IMR-90 (cell line): ENCODE measurements at regions not wholly inside any gene's neighbourhood (a gene's known extent, or its start where the extent isn't known, plus 50 kb on each side); places are given as distances from the start of the nearest gene placed in this dataset.

Experiments used
- ATAC-seq: fragments of 200-7000 bp; cut with Tn5 transposase; 2 replicates; pipeline ENCODE4 v1.9.1; 2020; ENCODE audit warnings: low read depth, mild to moderate bottlenecking, moderate library complexity
- BruUV-seq: library from RNA; stranded (reverse); fragments of 400-500 nt; replicated peaks from 2 replicates; lab custom pipeline; 2021; lab: Mats Ljungman, UMichigan
- CTCF ChIA-PET: fragments of 300-600 bp; formaldehyde crosslinking; extraction: SDS; loops from one replicate; lab custom pipeline; 2021; ENCODE audit warnings: antibody characterized with exemption; lab: Yijun Ruan, JAX
- POLR2A ChIA-PET: fragments of 300-600 bp; sonication (Branson Sonifier 250); formaldehyde crosslinking; loops from one replicate; lab custom pipeline; 2022; ENCODE audit warnings: antibody characterized with exemption; ENCODE audit not compliant: unreplicated experiment; lab: Charles Lee
- DNase-seq: peaks from one replicate; pipeline ENCODE4 v3.0.0; 2013
- H2AFZ ChIP-seq: replicated peaks from 2 replicates; pipeline ENCODE3; 2013; ENCODE audit warnings: low read length, mild to moderate bottlenecking; ENCODE audit not compliant: poor library complexity
- H2AK5ac ChIP-seq: 2 replicates; pipeline ENCODE4 v1.6.1; 2013; ENCODE audit warnings: low read depth, low read length, inconsistent platforms
- H2AK9ac ChIP-seq: replicated peaks from 2 replicates; pipeline ENCODE3; 2013; ENCODE audit warnings: mild to moderate bottlenecking, low read depth, low read length, moderate library complexity; ENCODE audit not compliant: poor library complexity
- H2BK120ac ChIP-seq: 2 replicates; pipeline ENCODE4 v1.6.1; 2013; ENCODE audit warnings: low read depth, low read length, inconsistent platforms
- H2BK15ac ChIP-seq: 3 replicates; pipeline ENCODE4 v1.6.1; 2013; ENCODE audit warnings: low read depth, low read length, inconsistent platforms
- H2BK20ac ChIP-seq: 2 replicates; pipeline ENCODE4 v1.6.1; 2013; ENCODE audit warnings: low read depth, mild to moderate bottlenecking, inconsistent platforms, low read length, moderate library complexity
- H2BK5ac ChIP-seq: 2 replicates; pipeline ENCODE4 v1.6.1; 2013; ENCODE audit warnings: mild to moderate bottlenecking, low read depth, low read length, inconsistent platforms; ENCODE audit not compliant: poor library complexity, severe bottlenecking
- H3K14ac ChIP-seq: replicated peaks from 2 replicates; pipeline ENCODE4 v1.6.1; 2013; ENCODE audit warnings: low read depth, low read length, inconsistent platforms
- H3K18ac ChIP-seq: 2 replicates; pipeline ENCODE4 v1.6.1; 2013; ENCODE audit warnings: low read depth, low read length, control low read depth
- H3K23ac ChIP-seq: 2 replicates; pipeline ENCODE4 v1.6.1; 2013; ENCODE audit warnings: low read depth, low read length, inconsistent platforms
- H3K27ac ChIP-seq: 2 replicates; pipeline ENCODE4 v1.5.1; 2013; ENCODE audit warnings: mild to moderate bottlenecking, control low read depth, low read length; ENCODE audit not compliant: insufficient read depth
- H3K27me3 ChIP-seq: 2 replicates; pipeline ENCODE4 v1.6.1; 2013; ENCODE audit warnings: low read length; ENCODE audit not compliant: control insufficient read depth, insufficient read depth
- H3K36me3 ChIP-seq: 2 replicates; pipeline ENCODE4 v1.6.1; 2013; ENCODE audit warnings: low read length, mixed read lengths; ENCODE audit not compliant: control insufficient read depth, insufficient read depth
- H3K4ac ChIP-seq: 2 replicates; pipeline ENCODE4 v1.6.1; 2013; ENCODE audit warnings: low read depth, low read length, inconsistent platforms
- H3K4me1 ChIP-seq: 2 replicates; pipeline ENCODE4 v1.6.1; 2013; ENCODE audit warnings: low read length, mixed read lengths; ENCODE audit not compliant: control insufficient read depth, insufficient read depth
- H3K4me2 ChIP-seq: 2 replicates; pipeline ENCODE4 v1.6.1; 2013; ENCODE audit warnings: low read depth, mild to moderate bottlenecking, control low read depth, low read length, moderate library complexity
- H3K4me3 ChIP-seq: 2 replicates; pipeline ENCODE4 v1.5.1; 2013; ENCODE audit warnings: low read depth, mild to moderate bottlenecking, control low read depth, low read length, moderate library complexity; ENCODE audit not compliant: insufficient read depth
- H3K56ac ChIP-seq: 2 replicates; pipeline ENCODE4 v1.6.1; 2013; ENCODE audit warnings: low read length, inconsistent platforms; ENCODE audit not compliant: insufficient read depth; ENCODE audit errors: extremely low read depth
- H3K79me1 ChIP-seq, 2 experiments: 2 replicates each; pipeline ENCODE4 v1.6.1; 2013; ENCODE audit warnings: low read length in 2 of 2, inconsistent platforms in 1 of 2, low read depth in 1 of 2
- H3K9ac ChIP-seq: 2 replicates; pipeline ENCODE4 v1.6.1; 2013; ENCODE audit warnings: low read depth, low read length, control low read depth
- H3K9me1 ChIP-seq: 2 replicates; pipeline ENCODE4 v1.6.1; 2013; ENCODE audit warnings: low read length, inconsistent platforms; ENCODE audit not compliant: insufficient read depth
- H3K9me3 ChIP-seq: 2 replicates; pipeline ENCODE4 v1.6.1; 2013; ENCODE audit warnings: low read length; ENCODE audit not compliant: control insufficient read depth, insufficient read depth
- H4K20me1 ChIP-seq: 2 replicates; pipeline ENCODE4 v1.6.1; 2013; ENCODE audit warnings: low read length, inconsistent platforms; ENCODE audit not compliant: insufficient read depth
- H4K5ac ChIP-seq: 2 replicates; pipeline ENCODE4 v1.6.1; 2013; ENCODE audit warnings: mild to moderate bottlenecking, low read depth, low read length, control low read depth
- H4K8ac ChIP-seq, 2 experiments: 2 replicates each; pipeline ENCODE4 v1.6.1; 2013; ENCODE audit warnings: low read depth in 2 of 2, low read length in 2 of 2, control low read depth in 1 of 2, inconsistent platforms in 1 of 2
- H4K91ac ChIP-seq: 2 replicates; pipeline ENCODE4 v1.6.1; 2013; ENCODE audit warnings: low read depth, low read length, inconsistent platforms; ENCODE audit not compliant: insufficient read depth
- BHLHE40 ChIP-seq: fragments of 150-350 bp; IDR thresholded peaks from 2 replicates; pipeline ENCODE4 v1.6.1; 2016; ENCODE audit warnings: mild to moderate bottlenecking, low read depth, low read length
- MAFK ChIP-seq: IDR thresholded peaks from 2 replicates; pipeline ENCODE4 v1.6.1; 2012; ENCODE audit warnings: low read depth, low read length, improper control_type of control experiment
- RAD21 ChIP-seq: IDR thresholded peaks from 2 replicates; pipeline ENCODE4 v1.6.1; 2012; ENCODE audit warnings: low read length, improper control_type of control experiment
- WGBS, 2 experiments: methylation state at CpG; one replicate each; pipeline versions ENCODE4 v1.1.5 to v1.1.7; 2013; ENCODE audit warnings: missing lambda C conversion rate in 2 of 2; ENCODE audit not compliant: insufficient read length in 1 of 2; ENCODE audit errors: extremely low coverage in 2 of 2; 5-methylcytosine and 5-hydroxymethylcytosine counted together
- dilution Hi-C: fragments of 300-500 bp; cut with HindIII; formaldehyde crosslinking; loops from one replicate; pipeline ENCODE4 v1.14.3; 2018; ENCODE audit warnings: low sequenced_read_pairs; ENCODE audit not compliant: unreplicated experiment
- in situ Hi-C: fragments of 300-500 bp; cut with MboI; formaldehyde crosslinking; loops from 3 replicates; pipeline ENCODE4 v1.14.3; 2019; ENCODE audit warnings: low sequenced_read_pairs, inconsistent platforms, mixed read lengths
- intact Hi-C: fragments of 100-400 bp; cut with micrococcal nuclease; formaldehyde crosslinking; loops from 2 replicates; pipeline ENCODE4 v1.10.0; 2022

DNA sequence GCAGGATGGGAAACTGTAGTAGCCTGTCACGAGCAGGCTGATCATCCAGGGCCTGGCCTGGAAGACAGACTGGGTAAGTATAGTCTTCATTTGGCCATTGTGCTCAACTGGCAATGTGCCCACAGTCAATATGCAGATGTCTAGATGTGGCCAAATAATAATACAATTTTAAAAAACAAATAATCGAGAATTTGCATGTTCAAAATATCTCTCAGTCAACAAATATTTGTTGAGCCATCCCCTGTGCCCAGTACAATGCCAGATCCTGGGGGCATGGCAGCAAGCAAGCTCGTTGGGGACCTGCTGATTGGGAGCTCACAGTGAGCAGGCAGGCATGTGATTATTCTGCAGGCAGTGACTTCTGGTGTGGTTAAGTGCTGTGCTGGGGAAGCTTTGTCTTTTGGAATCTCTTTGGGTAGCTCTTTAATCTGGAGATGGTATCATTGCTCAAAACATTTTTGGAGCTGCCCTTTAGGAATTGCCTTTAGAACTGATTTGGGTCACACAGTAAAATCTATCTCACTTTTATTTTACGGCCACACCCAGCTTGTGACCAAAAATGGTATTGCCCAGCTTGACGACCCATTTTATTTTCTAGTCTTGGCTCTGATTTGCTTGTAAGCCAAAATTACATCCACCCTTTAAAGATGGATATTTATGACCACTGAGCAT is 92.2 kb downstream of the PLCE1 start:
- H3K14ac ChIP-seq: no peak overlapping the region
- ATAC-seq (no peak), DNase-seq (no peak)
- H3K4ac ChIP-seq: no peak overlapping the region
- H3K9me1 ChIP-seq: no peaks in the 10 kb centered on the region; the same call in 1 of the 2 replicates
- H2AFZ ChIP-seq: no peak overlapping the region
- peaks cover 5% of the 10 kb centered on the region for H3K4me1 ChIP-seq
- dilution Hi-C loops: no loop called here
- H4K20me1 ChIP-seq: no peaks in the 10 kb centered on the region
- H3K9me3 ChIP-seq: no peaks in the 10 kb centered on the region
- CTCF ChIA-PET: interaction anchor here (1.3 kb wide), 1 partner anchor 229 kb away, joined by 4 read pairs; no protein-coding TSS in a partner anchor
- no peak overlapping the region for H3K4me3 ChIP-seq
- H2BK20ac ChIP-seq: no peak overlapping the region
- no peak overlapping the region for H2BK120ac ChIP-seq
- H2BK5ac ChIP-seq: no peak overlapping the region
- in situ Hi-C loops: no loop called here
- H2AK5ac ChIP-seq: no peak overlapping the region
- H2AK9ac ChIP-seq: no peak overlapping the region
- intact Hi-C loops: loop anchor here (5.0 to 10.0 kb wide), 2 partner anchors 41 to 119 kb away; no protein-coding TSS in a partner anchor
- H2BK15ac ChIP-seq: no peak overlapping the region
- TF ChIP-seq BHLHE40: no peak
- TF ChIP-seq RAD21: no peak
- no peak for TF ChIP-seq MAFK
- no peaks in the 10 kb centered on the region for H3K79me1 ChIP-seq
- H3K9ac ChIP-seq: no peak overlapping the region
- no peak overlapping the region for H3K23ac ChIP-seq
- H4K8ac ChIP-seq: no peak overlapping the region
- no peak overlapping the region for H3K56ac ChIP-seq
- BruUV-seq: no TSS peak
- WGBS, 2 experiments: 100% methylated on average over 2 of the region's 5 CpGs; no CpG with 5 or more reads in 1 of the 2 experiments
- H4K91ac ChIP-seq: no peak overlapping the region
- no peaks in the 10 kb centered on the region for H3K36me3 ChIP-seq
- H3K27ac ChIP-seq: no peak overlapping the region
- H3K4me2 ChIP-seq: no peak overlapping the region
- H3K18ac ChIP-seq: no peak overlapping the region
- no peak overlapping the region for H4K5ac ChIP-seq
- H3K27me3 ChIP-seq: peaks cover 4% of the 10 kb centered on the region; the same call in 1 of the 2 replicates
- POLR2A ChIA-PET: no interaction called here
